22Rv1 (cell line): ENCODE measurements at regions not wholly inside any gene's neighbourhood (a gene's known extent, or its start where the extent isn't known, plus 50 kb on each side); places are given as distances from the start of the nearest gene placed in this dataset.

Source experiments
- CTCF ChIP-seq: fragments of 450-650 bp; IDR thresholded peaks from 2 replicates; pipeline ENCODE4 v1.5.1; 2017; ENCODE audit warnings: mild to moderate bottlenecking
- ZFX ChIP-seq: fragments of 450-650 bp; IDR thresholded peaks from 2 replicates; pipeline ENCODE4 v1.6.1; 2017; ENCODE audit warnings: antibody characterized with exemption, borderline replicate concordance

GRCh38 chr9:29289365-29289764 is 1716.1 kb upstream of the C9orf72 start:
- TF ChIP-seq CTCF: no peak
- no peak for TF ChIP-seq ZFX
